HUES48 (cell line): ENCODE measurements at regions not wholly inside any gene's neighbourhood (a gene's known extent, or its start where the extent isn't known, plus 50 kb on each side); places are given as distances from the start of the nearest gene placed in this dataset.
"Not testable (repeated sequence)": the region's sequence is repeated elsewhere in the genome, so short reads cannot be mapped to it uniquely, and the experiment has no call there.

Experiments used
- H3K27ac ChIP-seq: one replicate; pipeline ENCODE4 v1.7.0; 2013; ENCODE audit warnings: low read depth, low read length, inconsistent platforms
- H3K27me3 ChIP-seq: 2 replicates; pipeline ENCODE4 v1.6.1; 2013; ENCODE audit warnings: mild to moderate bottlenecking, low read length; ENCODE audit not compliant: control insufficient read depth, insufficient read depth
- H3K36me3 ChIP-seq: 2 replicates; pipeline ENCODE4 v1.6.1; 2013; ENCODE audit warnings: low read length; ENCODE audit not compliant: control insufficient read depth, insufficient read depth
- H3K4me1 ChIP-seq: 2 replicates; pipeline ENCODE4 v1.6.1; 2013; ENCODE audit warnings: mild to moderate bottlenecking, low read length; ENCODE audit not compliant: control insufficient read depth, insufficient read depth
- H3K4me3 ChIP-seq: 2 replicates; pipeline ENCODE4 v1.5.1; 2013; ENCODE audit warnings: mild to moderate bottlenecking, low read depth, low read length
- H3K9ac ChIP-seq: 2 replicates; pipeline ENCODE4 v1.6.1; 2013; ENCODE audit warnings: mild to moderate bottlenecking, low read depth, low read length, moderate library complexity
- H3K9me3 ChIP-seq: 2 replicates; pipeline ENCODE4 v1.6.1; 2013; ENCODE audit warnings: low read length; ENCODE audit not compliant: control insufficient read depth, insufficient read depth

DNA sequence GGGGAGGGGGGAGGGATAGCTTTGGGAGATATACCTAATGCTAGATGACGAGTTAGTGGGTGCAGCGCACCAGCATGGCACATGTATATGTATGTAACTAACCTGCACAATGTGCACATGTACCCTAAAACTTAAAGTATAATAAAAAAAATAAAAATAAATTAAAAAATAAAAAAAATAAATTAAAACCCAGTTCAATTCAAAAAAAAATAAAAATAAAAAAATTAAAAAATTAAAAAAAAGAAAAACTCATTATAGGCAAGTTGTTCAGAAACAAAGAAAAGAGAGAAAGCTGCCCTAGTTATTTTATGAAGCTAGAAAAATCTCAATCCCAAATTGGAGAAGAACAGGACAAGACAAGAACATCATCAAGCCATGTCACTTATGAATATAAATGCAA is 147.5 kb upstream of the PRR20G start:
- not testable (repeated sequence) for H3K36me3 ChIP-seq, H3K27ac ChIP-seq, H3K9ac ChIP-seq, H3K4me1 ChIP-seq, H3K27me3 ChIP-seq, H3K4me3 ChIP-seq, H3K9me3 ChIP-seq

DNA sequence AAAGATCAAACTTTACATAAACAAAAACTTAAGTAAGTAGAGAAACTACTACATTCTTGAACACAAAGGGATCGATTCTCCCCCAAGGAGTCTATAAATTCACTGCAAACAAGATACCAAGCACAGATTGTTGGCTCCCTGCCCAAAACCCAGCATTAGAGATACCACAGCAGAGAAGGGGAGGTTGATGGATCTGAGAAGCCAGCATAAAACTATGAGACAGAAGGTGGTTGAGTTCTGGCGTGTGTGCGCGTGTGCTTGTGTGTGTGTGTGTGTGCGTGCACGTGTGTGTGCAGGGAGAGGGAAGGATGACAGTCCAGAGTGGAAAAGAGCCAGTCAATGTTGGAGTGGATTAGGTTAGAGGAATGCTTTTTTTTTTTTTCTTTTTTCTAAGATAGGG is 143.2 kb upstream of the PRR20G start:
- no peaks in the 10 kb centered on the region for H3K4me1 ChIP-seq

DNA sequence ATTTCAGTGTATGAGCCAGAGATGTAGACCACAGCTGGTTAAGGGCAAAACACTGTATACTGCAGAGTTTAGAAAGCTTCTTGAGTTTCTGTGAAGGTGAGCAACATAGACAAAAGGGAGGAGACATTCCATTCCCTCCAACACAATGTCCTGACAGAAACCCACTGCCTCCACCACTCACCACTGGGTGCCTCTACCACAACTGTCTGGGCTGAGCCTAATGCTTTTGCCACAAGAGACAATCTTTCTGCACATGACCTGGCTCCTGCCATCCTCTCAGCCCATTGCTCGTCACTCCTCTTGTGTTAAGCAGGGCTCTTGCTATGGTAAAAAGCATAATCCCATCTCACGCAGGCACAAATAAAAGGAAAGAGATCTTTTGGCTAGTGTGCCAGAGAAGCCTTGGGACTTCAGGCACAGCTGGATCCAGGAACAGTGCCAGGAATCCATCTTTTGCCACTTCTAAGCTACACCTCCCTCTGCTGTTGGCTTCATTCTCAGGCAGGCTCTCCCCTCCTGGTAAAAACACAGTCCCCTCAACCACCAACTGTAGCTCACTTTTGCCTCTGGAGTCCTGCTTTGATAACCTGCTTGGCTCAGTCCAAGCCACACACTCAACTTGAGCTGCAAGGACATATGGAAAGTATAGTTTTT is 140.6 kb upstream of the PRR20G start:
- Histone ChIP-seq H3K27me3 (peaks cover 7% of the 10 kb centered on the region; the same call in 1 of the 2 replicates), H3K4me1 (peaks cover 10% of the 10 kb centered on the region), H3K27ac (no peak overlapping the region), H3K9me3 (no peaks in the 10 kb centered on the region), H3K9ac (no peak overlapping the region), H3K4me3 (no peak overlapping the region), H3K36me3 (no peaks in the 10 kb centered on the region)

More for the DNA sequence above, 143.2 kb upstream of the PRR20G start:
- Histone ChIP-seq H3K4me3 (no peak overlapping the region), H3K9ac (no peak overlapping the region), H3K9me3 (no peaks in the 10 kb centered on the region), H3K27me3 (no peaks in the 10 kb centered on the region), H3K36me3 (no peaks in the 10 kb centered on the region), H3K27ac (no peak overlapping the region)

DNA sequence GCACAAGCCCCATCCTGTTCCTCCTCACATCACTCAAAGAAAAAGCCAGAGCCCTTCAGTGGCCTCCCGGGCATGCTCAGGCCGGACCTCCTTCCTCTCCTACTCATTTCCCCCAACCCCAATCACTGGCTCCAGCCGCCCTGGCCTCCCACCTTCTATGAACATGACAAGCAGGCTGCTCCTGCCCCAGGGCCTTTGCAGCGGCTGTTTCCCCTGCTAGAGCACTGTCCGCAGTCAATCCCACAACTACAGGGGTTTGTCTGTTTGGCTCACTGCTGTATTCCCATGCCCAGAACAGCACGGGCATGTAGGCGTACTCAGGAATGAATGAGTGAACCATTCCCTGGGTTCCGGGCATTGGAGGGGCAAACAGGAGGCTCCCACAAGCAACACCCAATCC is 139.8 kb upstream of the PRR20G start:
- H3K4me1 ChIP-seq = peaks cover 15% of the 10 kb centered on the region
- H3K36me3 ChIP-seq = no peaks in the 10 kb centered on the region
- no peaks in the 10 kb centered on the region for H3K9me3 ChIP-seq
- peaks cover 7% of the 10 kb centered on the region; the same call in 1 of the 2 replicates for H3K27me3 ChIP-seq
- no peak overlapping the region for H3K9ac ChIP-seq
- no peak overlapping the region for H3K4me3 ChIP-seq
- no peak overlapping the region for H3K27ac ChIP-seq

DNA sequence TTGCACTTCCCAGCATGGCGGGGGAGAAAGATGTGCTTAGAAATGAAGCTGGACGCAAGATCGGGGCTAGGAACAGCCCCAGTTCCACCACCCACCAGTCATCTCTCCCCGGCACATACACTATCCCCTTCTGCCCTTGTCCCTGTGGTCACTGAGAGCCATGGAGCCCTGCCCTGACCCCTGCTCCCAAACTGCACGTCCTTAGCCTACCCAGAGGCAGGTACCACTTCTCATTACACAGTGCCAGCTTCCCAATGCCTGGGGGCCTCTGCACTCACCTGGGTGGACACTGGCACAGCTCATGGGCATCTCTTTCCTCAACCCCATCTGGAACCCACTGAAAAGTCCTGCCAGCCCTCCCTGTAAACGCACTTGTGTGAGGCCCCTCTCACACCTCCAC is 139.3 kb upstream of the PRR20G start:
- Histone ChIP-seq H3K27ac (no peak overlapping the region), H3K27me3 (peaks cover 7% of the 10 kb centered on the region; the same call in 1 of the 2 replicates)

DNA sequence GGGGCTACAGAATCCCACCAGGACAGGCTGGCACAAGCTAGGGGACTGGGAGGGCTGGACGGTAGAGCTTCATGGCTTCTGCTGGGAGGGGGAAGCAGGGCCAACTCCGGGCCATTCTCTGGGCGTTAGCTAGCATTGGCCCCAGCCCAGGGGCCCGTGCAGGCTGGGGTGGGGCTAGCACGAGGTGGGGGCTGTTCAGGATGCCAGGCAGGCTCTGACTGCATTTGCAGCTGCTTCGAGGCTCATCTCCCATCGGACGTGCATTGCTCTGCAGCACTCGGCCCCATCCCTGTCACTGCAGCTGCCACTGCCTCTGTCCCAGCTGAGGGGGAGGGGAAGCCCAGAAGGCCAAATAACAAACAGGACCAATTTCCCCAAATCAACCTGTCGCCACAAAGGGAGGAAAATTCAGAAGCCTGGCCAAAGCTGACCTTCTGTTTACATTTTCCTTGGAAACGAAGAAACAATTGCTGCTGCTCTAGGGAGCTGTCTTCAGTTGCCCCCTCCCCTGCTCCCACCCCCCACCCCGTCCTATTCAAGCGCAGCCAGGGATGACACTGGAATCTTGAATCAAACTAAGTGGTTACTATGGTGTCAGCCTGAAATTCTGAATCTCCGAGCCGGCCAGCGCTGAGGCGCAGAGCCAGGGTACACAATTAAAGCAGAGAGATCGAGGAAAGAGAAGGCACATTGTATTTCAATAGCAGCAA is 138.8 kb upstream of the PRR20G start:
- Histone ChIP-seq H3K4me1 (peaks cover 15% of the 10 kb centered on the region), H3K27ac (no peak overlapping the region), H3K9me3 (no peaks in the 10 kb centered on the region), H3K4me3 (no peak overlapping the region), H3K36me3 (no peaks in the 10 kb centered on the region), H3K9ac (no peak overlapping the region), H3K27me3 (peaks cover 7% of the 10 kb centered on the region; the same call in 1 of the 2 replicates)

More for the DNA sequence above, 139.3 kb upstream of the PRR20G start:
- Histone ChIP-seq H3K4me3 (no peak overlapping the region), H3K36me3 (no peaks in the 10 kb centered on the region), H3K9me3 (no peaks in the 10 kb centered on the region), H3K4me1 (peaks cover 15% of the 10 kb centered on the region), H3K9ac (no peak overlapping the region)

DNA sequence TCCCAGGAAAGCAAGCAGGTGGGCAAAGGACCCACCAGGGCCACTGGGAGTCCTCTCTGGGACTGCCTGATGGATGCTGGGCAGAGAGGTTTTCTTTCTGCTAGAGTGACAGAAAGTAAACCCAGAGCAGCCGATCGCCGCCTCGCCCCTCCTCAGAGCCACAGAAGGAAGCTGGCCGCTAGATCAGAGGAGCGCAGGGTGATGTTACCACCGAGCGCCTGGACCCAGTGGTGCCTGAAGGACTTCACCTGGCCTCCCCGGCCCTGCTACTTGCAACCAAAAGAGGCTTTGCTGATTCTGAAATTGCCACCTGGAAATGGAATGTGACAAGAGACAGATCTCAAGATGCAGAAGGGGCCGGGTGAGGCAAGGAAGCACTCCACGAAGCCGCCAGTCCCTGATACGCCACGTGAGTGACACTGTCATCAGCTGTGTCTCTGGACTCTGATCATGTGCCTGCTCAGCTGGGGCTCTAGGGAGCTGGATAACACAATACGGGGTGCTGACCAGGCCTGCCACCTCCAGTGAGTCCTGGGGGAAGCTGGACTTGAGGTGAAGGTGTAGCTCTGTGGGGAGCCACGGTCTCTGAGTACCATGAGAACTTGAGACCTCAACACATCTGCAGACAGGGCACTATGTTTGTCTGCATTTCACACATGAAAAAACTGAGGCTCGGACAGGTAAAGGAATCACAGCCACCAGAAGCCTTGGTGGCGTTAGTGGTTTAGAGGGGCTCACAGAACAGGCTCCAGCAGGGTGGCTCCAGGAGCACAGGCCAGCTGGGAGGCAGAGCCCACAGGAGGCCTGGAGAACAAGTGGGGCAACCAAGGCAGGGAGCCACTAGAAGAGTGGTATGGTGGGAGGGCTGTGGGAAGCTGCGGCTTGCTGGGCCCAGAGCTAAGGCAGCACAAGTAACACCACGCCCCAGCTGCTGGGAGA is 137.9 kb upstream of the PRR20G start:
- H3K27me3 ChIP-seq = peaks cover 7% of the 10 kb centered on the region; the same call in 1 of the 2 replicates
- H3K4me1 ChIP-seq = peaks cover 15% of the 10 kb centered on the region
- H3K9me3 ChIP-seq = no peaks in the 10 kb centered on the region
- H3K27ac ChIP-seq = no peak overlapping the region
- H3K4me3 ChIP-seq = no peak overlapping the region
- no peaks in the 10 kb centered on the region for H3K36me3 ChIP-seq
- H3K9ac ChIP-seq = no peak overlapping the region

DNA sequence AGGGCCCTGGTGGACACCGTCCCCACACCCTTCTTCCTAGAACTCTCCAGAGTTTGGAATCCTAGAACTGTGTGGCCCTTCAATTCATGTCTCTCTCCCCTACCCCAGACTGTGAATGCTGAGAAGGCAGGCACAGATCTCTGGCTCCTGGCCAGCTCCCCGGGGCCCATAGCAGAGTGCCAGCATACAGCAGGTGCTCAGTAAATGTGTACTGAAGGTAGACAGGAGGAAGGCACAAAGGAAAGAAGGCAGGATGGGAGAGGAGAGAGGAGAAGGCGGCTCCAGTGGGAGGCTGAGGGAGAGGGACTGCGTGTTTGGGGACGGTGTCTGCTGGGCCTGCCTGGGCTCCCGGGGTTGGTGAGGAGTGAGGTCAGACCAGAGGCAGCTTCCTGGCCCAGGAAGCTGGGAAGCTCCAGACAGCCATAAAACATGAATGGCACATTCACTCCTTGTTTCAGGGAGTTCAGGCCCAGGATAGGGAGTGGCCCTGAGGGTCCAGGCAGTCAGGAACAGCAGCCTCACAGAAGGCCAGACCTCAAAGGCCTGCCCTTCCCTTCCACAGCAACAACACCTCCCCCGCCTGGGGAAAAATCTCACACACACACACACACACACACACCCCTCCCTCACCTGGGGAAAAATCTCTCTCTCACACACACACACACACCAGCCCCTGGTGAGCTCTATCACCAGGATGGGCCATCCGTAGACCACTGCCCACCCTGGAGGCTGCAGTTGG is 137.1 kb upstream of the PRR20G start:
- no peaks in the 10 kb centered on the region for H3K36me3 ChIP-seq
- no peak overlapping the region for H3K4me3 ChIP-seq
- peaks cover 7% of the 10 kb centered on the region; the same call in 1 of the 2 replicates for H3K27me3 ChIP-seq
- H3K9me3 ChIP-seq = no peaks in the 10 kb centered on the region
- no peak overlapping the region for H3K27ac ChIP-seq
- peaks cover 15% of the 10 kb centered on the region for H3K4me1 ChIP-seq
- no peak overlapping the region for H3K9ac ChIP-seq

DNA sequence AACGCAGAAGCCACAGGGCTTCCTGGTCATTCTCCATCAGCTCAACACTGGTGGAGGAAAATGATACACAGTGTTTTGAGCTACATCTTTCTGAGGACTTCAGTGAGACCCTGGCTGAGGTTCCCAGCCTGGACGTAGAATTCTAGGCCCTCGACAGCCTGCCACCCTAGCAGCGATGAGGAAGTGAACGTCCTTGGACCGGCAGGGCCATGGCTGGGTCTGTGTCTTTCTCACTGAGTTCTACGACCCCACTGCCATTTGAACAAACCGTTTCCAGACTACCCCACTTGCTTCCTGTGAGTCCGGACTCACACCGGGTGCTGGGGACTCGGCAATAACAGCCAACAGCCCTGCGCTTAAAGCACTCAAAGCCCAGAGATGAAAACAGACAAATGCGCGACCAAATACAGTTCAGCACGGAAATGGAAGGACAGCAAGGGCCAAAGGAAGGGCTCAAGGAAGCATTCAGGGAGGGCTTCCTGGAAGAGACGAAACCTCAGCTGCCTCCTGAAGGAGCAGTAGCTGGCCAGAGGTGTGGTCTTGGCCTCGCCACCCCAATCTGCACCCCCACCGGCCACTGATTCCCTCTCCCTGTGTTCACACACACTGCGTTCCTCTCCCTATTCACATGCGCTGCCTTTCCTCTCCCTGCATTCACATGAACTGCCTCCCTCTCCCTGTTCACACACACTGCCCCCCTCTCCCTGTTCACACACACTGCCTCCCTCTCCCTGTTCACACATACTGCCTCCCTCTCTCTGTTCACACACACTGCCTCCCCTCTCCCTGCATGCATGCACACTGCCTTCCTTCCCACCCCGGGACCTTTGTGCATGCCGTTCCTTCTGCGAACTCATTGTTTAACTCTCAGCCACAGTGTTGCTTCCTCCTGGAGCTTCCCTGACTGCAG is 136.3 kb upstream of the PRR20G start:
- Histone ChIP-seq H3K27me3 (peaks cover 7% of the 10 kb centered on the region; the same call in 1 of the 2 replicates), H3K27ac (no peak overlapping the region), H3K9me3 (no peaks in the 10 kb centered on the region), H3K9ac (no peak overlapping the region), H3K4me3 (no peak overlapping the region), H3K4me1 (peaks cover 19% of the 10 kb centered on the region), H3K36me3 (no peaks in the 10 kb centered on the region)
